ENCODE measurements at regions not wholly inside any gene's neighbourhood (a gene's known extent, or its start where the extent isn't known, plus 50 kb on each side); places are given as distances from the start of the nearest gene placed in this dataset.

- TF ChIP-seq CTCF (IDR thresholded peaks at IDR 0.05) (no peak), POLR2A (IDR thresholded peaks at IDR 0.05) (no peak)
Measured at GRCh38 chr9:131803758-131804411, 64.0 kb upstream of the RAPGEF1 start.
